ENCODE measurements at regions not wholly inside any gene's neighbourhood (a gene's known extent, or its start where the extent isn't known, plus 50 kb on each side); places are given as distances from the start of the nearest gene placed in this dataset.
A peak's percentile ranks its signal among the peaks of the same experiment; 100 is the strongest.

GRCh38 chr9:26112724-26113123, 434.5 kb upstream of the TUSC1 start:
- H3K9me3 Mint-ChIP-seq (ENCODE audit: unreplicated experiment), result peaks cover 8% of the 10 kb centered on the region
- Histone ChIP-seq H3K27ac (ENCODE audit: low read depth, low read length) (no peak overlapping the region), H3K4me2 (ENCODE audit: low read length) (no peak overlapping the region), H3K9ac (ENCODE audit: low read length) (no peak overlapping the region), H4K20me1 (ENCODE audit: insufficient read depth, low read length) (no peaks in the 10 kb centered on the region), H3K36me3 (ENCODE audit: insufficient read depth, low read length) (no peaks in the 10 kb centered on the region), H2AFZ (ENCODE audit: low read depth, low read length) (no peak overlapping the region), H3K27me3 (ENCODE audit: insufficient read depth, low read length) (no peaks in the 10 kb centered on the region), H3K9me3 (ENCODE audit: insufficient read depth, low read depth, low read length) (no peaks in the 10 kb centered on the region), H3K4me1 (ENCODE audit: insufficient read depth, low read length) (no peaks in the 10 kb centered on the region), H3K4me3 (ENCODE audit: insufficient read depth, low read depth, low read length) (no peak overlapping the region), H3K79me2 (ENCODE audit: insufficient read depth, low read length) (no peaks in the 10 kb centered on the region)
- H3K36me3 Mint-ChIP-seq (ENCODE audit: low read depth, unreplicated experiment), result no peaks in the 10 kb centered on the region
- H3K4me3 Mint-ChIP-seq (ENCODE audit: unreplicated experiment), result no peak overlapping the region
- H3K4me1 Mint-ChIP-seq (ENCODE audit: low read depth, unreplicated experiment), result no peaks in the 10 kb centered on the region
- H3K27me3 Mint-ChIP-seq (ENCODE audit: low read depth, unreplicated experiment), result no peaks in the 10 kb centered on the region
- TF ChIP-seq CTCF (IDR thresholded peaks at IDR 0.05; ENCODE audit: insufficient read depth, low read depth, low read length) (no peak), EZH2 (IDR thresholded peaks at IDR 0.05; ENCODE audit: insufficient read depth, low read length) (no peak)
- DNase-seq (ENCODE audit: low read depth), result peak; percentile 16
- FAIRE-seq, result no peak
- H3K27ac Mint-ChIP-seq (ENCODE audit: unreplicated experiment), result no peak overlapping the region

- no peak for TF ChIP-seq CTCF (IDR thresholded peaks at IDR 0.05; ENCODE audit: insufficient read depth, low read depth, low read length)
- no peak for TF ChIP-seq EZH2 (IDR thresholded peaks at IDR 0.05; ENCODE audit: insufficient read depth, low read length)
- no peaks in the 10 kb centered on the region for H3K79me2 ChIP-seq (ENCODE audit: insufficient read depth, low read length)
- no peak for DNase-seq (ENCODE audit: low read depth)
- Mint-ChIP-seq H3K27me3 (ENCODE audit: low read depth, unreplicated experiment) (no peaks in the 10 kb centered on the region), H3K4me1 (ENCODE audit: low read depth, unreplicated experiment) (no peaks in the 10 kb centered on the region), H3K4me3 (ENCODE audit: unreplicated experiment) (no peak overlapping the region), H3K27ac (ENCODE audit: unreplicated experiment) (no peak overlapping the region), H3K9me3 (ENCODE audit: unreplicated experiment) (no peaks in the 10 kb centered on the region), H3K36me3 (ENCODE audit: low read depth, unreplicated experiment) (no peaks in the 10 kb centered on the region)
- H3K27ac ChIP-seq (ENCODE audit: low read depth, low read length), result no peak overlapping the region
- H3K4me3 ChIP-seq (ENCODE audit: insufficient read depth, low read depth, low read length), result no peak overlapping the region
- no peaks in the 10 kb centered on the region for H3K36me3 ChIP-seq (ENCODE audit: insufficient read depth, low read length)
- no peaks in the 10 kb centered on the region for H3K4me1 ChIP-seq (ENCODE audit: insufficient read depth, low read length)
- no peak for FAIRE-seq
- no peaks in the 10 kb centered on the region for H4K20me1 ChIP-seq (ENCODE audit: insufficient read depth, low read length)
- no peak overlapping the region for H2AFZ ChIP-seq (ENCODE audit: low read depth, low read length)
- H3K9ac ChIP-seq (ENCODE audit: low read length), result no peak overlapping the region
- H3K27me3 ChIP-seq (ENCODE audit: insufficient read depth, low read length), result no peaks in the 10 kb centered on the region
- H3K4me2 ChIP-seq (ENCODE audit: low read length), result no peak overlapping the region
- H3K9me3 ChIP-seq (ENCODE audit: insufficient read depth, low read depth, low read length), result no peaks in the 10 kb centered on the region
Measured at GRCh38 chr9:26086396-26086795, 408.2 kb upstream of the TUSC1 start.

- Histone ChIP-seq H2AFZ (ENCODE audit: low read depth, low read length) (no peak overlapping the region), H3K27ac (ENCODE audit: low read depth, low read length) (no peak overlapping the region), H3K36me3 (ENCODE audit: insufficient read depth, low read length) (no peaks in the 10 kb centered on the region), H3K9me3 (ENCODE audit: insufficient read depth, low read depth, low read length) (no peaks in the 10 kb centered on the region), H3K27me3 (ENCODE audit: insufficient read depth, low read length) (no peaks in the 10 kb centered on the region), H3K4me3 (ENCODE audit: insufficient read depth, low read depth, low read length) (no peak overlapping the region), H3K4me1 (ENCODE audit: insufficient read depth, low read length) (no peaks in the 10 kb centered on the region), H3K4me2 (ENCODE audit: low read length) (no peak overlapping the region), H4K20me1 (ENCODE audit: insufficient read depth, low read length) (no peaks in the 10 kb centered on the region), H3K79me2 (ENCODE audit: insufficient read depth, low read length) (no peaks in the 10 kb centered on the region), H3K9ac (ENCODE audit: low read length) (no peak overlapping the region)
- H3K27ac Mint-ChIP-seq (ENCODE audit: unreplicated experiment), result no peak overlapping the region
- H3K27me3 Mint-ChIP-seq (ENCODE audit: low read depth, unreplicated experiment), result no peaks in the 10 kb centered on the region
- peaks cover under 1% of the 10 kb centered on the region for H3K9me3 Mint-ChIP-seq (ENCODE audit: unreplicated experiment)
- DNase-seq (ENCODE audit: low read depth), result no peak
- no peaks in the 10 kb centered on the region for H3K4me1 Mint-ChIP-seq (ENCODE audit: low read depth, unreplicated experiment)
- H3K4me3 Mint-ChIP-seq (ENCODE audit: unreplicated experiment), result no peak overlapping the region
- no peak for FAIRE-seq
- no peaks in the 10 kb centered on the region for H3K36me3 Mint-ChIP-seq (ENCODE audit: low read depth, unreplicated experiment)
- TF ChIP-seq CTCF (IDR thresholded peaks at IDR 0.05; ENCODE audit: insufficient read depth, low read depth, low read length) (no peak), EZH2 (IDR thresholded peaks at IDR 0.05; ENCODE audit: insufficient read depth, low read length) (no peak)
Measured at GRCh38 chr9:26081847-26082246, 403.6 kb upstream of the TUSC1 start.
